ENCODE measurements at regions not wholly inside any gene's neighbourhood (a gene's known extent, or its start where the extent isn't known, plus 50 kb on each side); places are given as distances from the start of the nearest gene placed in this dataset.

GRCh38 chr2:343355-343754 lies 55.5 kb upstream of the ALKAL2 start:
- no peak for DNase-seq (ENCODE audit: low read depth, low spot score)
- ATAC-seq, result no peak

GRCh38 chr2:341912-342311 lies 54.0 kb upstream of the ALKAL2 start:
- Histone ChIP-seq H3K4me1 (ENCODE audit: control insufficient read depth in 1 of 2, insufficient read depth in 2 of 2, low read length in 2 of 2) (no peaks in the 10 kb centered on the region), H3K4me3 (replicated peaks in 1 of 2; ENCODE audit: low read depth in 1 of 2, low read length in 2 of 2) (no peak overlapping the region), H3K79me2 (ENCODE audit: insufficient read depth, low read length) (no peaks in the 10 kb centered on the region), H3K9me2 (ENCODE audit: insufficient read depth) (no peaks in the 10 kb centered on the region), H3K27me3 (ENCODE audit: insufficient read depth, low read length) (peaks cover 47% of the 10 kb centered on the region), H3K36me3 (ENCODE audit: control insufficient read depth in 1 of 2, insufficient read depth in 2 of 2, low read length in 2 of 2) (no peaks in the 10 kb centered on the region), H3K4me2 (ENCODE audit: low read length) (no peak overlapping the region), H2AFZ (ENCODE audit: low read depth, low read length, poor library complexity, severe bottlenecking) (no peak overlapping the region), H3K9me3 (ENCODE audit: control insufficient read depth in 1 of 2, insufficient read depth in 1 of 2, low read depth in 1 of 2, low read length in 2 of 2) (peaks cover 0 to 3% of the 10 kb centered on the region in 2 experiments; a peak in 1 of 4 replicates), H3K9ac (ENCODE audit: low read length) (no peak overlapping the region), H3K27ac (ENCODE audit: low read depth, low read length) (no peak overlapping the region), H4K20me1 (ENCODE audit: insufficient read depth) (no peaks in the 10 kb centered on the region)
- no TSS peak for BruUV-seq (replicated peaks)
- no peak for DNase-seq (ENCODE audit: low read depth, low spot score)
- intact Hi-C loops (cut with micrococcal nuclease), result no loop called here
- no peak for ATAC-seq
- POLR2A ChIA-PET, result interaction anchor here (1.0 kb wide), 1 partner anchor 10 kb away, joined by 3 read pairs; no protein-coding TSS in a partner anchor
- CTCF ChIA-PET, result interaction anchor here (1.3 kb wide), 1 partner anchor 10 kb away, joined by 3 read pairs; no protein-coding TSS in a partner anchor
- TF ChIP-seq SRF (IDR thresholded peaks at IDR 0.05; ENCODE audit: low read depth), result no peak
- RAD21 ChIA-PET (ENCODE audit: low non-redundant PET in 1 of 2, low total read pairs in 2 of 2, uncharacterized antibody in 2 of 2, unreplicated experiment in 2 of 2), result no interaction called here

More at GRCh38 chr2:343355-343754, 55.5 kb upstream of the ALKAL2 start:
- H3K27me3 ChIP-seq (ENCODE audit: insufficient read depth, low read length), result peaks cover 56% of the 10 kb centered on the region
- POLR2A ChIA-PET, result no interaction called here
- H3K9me2 ChIP-seq (ENCODE audit: insufficient read depth), result no peaks in the 10 kb centered on the region
- H2AFZ ChIP-seq (ENCODE audit: low read depth, low read length, poor library complexity, severe bottlenecking), result no peak overlapping the region
- H3K36me3 ChIP-seq (ENCODE audit: control insufficient read depth in 1 of 2, insufficient read depth in 2 of 2, low read length in 2 of 2), result no peaks in the 10 kb centered on the region
- TF ChIP-seq EZH2 (IDR thresholded peaks at IDR 0.05) (no peak), ZNF274 (IDR thresholded peaks at IDR 0.05; ENCODE audit: low read depth, low read length) (no peak), RAD21 (IDR thresholded peaks at IDR 0.05; ENCODE audit: low read depth) (no peak), SIN3A (IDR thresholded peaks at IDR 0.05; ENCODE audit: low read depth) (no peak), POLR2A (IDR thresholded peaks at IDR 0.05; ENCODE audit: borderline replicate concordance, extremely low read depth, insufficient read depth, insufficient read length) (no peak), CBX3 (IDR thresholded peaks at IDR 0.05; ENCODE audit: low read depth) (no peak), CEBPB (IDR thresholded peaks at IDR 0.05; ENCODE audit: low read depth) (no peak), MAX (IDR thresholded peaks at IDR 0.05) (no peak)
- H3K4me2 ChIP-seq (ENCODE audit: low read length), result no peak overlapping the region
- no peaks in the 10 kb centered on the region for H3K9me3 ChIP-seq (ENCODE audit: control insufficient read depth in 1 of 2, insufficient read depth in 1 of 2, low read depth in 1 of 2, low read length in 2 of 2)
- H3K4me1 ChIP-seq (ENCODE audit: control insufficient read depth in 1 of 2, insufficient read depth in 2 of 2, low read length in 2 of 2), result no peaks in the 10 kb centered on the region
- BruUV-seq (replicated peaks), result no TSS peak
- no peaks in the 10 kb centered on the region for H4K20me1 ChIP-seq (ENCODE audit: insufficient read depth)
- RAD21 ChIA-PET (ENCODE audit: low non-redundant PET in 1 of 2, low total read pairs in 2 of 2, uncharacterized antibody in 2 of 2, unreplicated experiment in 2 of 2), result no interaction called here
- intact Hi-C loops (cut with micrococcal nuclease), result no loop called here
- no peak overlapping the region for H3K9ac ChIP-seq (ENCODE audit: low read length)
- H3K27ac ChIP-seq (ENCODE audit: low read depth, low read length), result no peak overlapping the region
- CTCF ChIA-PET, result interaction anchor here (1.2 to 1.3 kb wide), 2 partner anchors 11 kb away, joined by 3 to 5 read pairs; no protein-coding TSS in a partner anchor
- H3K79me2 ChIP-seq (ENCODE audit: insufficient read depth, low read length), result no peaks in the 10 kb centered on the region
- H3K4me3 ChIP-seq (replicated peaks in 1 of 2; ENCODE audit: low read depth in 1 of 2, low read length in 2 of 2), result no peak overlapping the region

Measured in HCT116 (cell line).